ENCODE measurements at regions not wholly inside any gene's neighbourhood (a gene's known extent, or its start where the extent isn't known, plus 50 kb on each side); places are given as distances from the start of the nearest gene placed in this dataset.
"Not testable (repeated sequence)": the region's sequence is repeated elsewhere in the genome, so short reads cannot be mapped to it uniquely, and the experiment has no call there.

DNA sequence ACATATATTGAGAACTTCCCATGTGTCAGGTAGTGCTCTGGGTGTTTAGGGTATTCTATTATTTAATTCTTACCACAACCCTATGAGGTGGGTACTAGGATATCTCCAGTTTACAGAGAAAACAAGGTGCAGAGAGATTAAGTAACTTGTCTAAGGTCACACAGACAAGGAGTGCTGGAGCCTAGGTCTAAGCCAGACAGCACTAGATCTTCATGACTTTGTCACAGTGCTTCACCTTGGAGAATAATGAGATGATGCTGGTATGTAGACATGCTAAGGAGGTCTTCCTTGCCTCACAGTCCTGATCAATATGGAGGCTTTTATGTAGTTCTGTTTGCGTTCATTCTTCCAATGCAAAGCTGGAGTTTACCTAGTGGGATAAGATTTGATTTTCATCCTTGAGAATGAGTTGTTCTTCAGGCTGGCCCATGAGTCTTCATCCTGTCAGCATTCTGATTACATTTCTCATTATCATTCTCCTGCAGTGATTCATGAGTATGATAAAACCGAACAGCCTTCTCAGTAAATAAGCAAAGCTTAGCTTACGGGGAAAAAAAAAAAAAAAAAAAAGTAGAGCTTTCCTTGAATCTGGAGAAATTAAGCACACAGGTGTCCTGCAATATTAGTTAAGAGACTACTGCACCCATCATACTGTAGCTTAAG lies 176.3 kb downstream of the C9orf152 start:
- WGBS, 2 donors (ENCODE audit: low coverage in 1 of 2) = 35 to 49% methylated on average over 2 to 3 of the region's 3 CpGs
- ATAC-seq = no peak
- Histone ChIP-seq H3K9me3 (no peaks in the 10 kb centered on the region), H3K4me1 (peaks cover 0 to 7% (median 0%) of the 10 kb centered on the region in 3 donors), H3K27ac (no peak overlapping the region), H3K27me3 (no peaks in the 10 kb centered on the region), H3K36me3 (no peaks in the 10 kb centered on the region), H3K4me3 (no peak overlapping the region)
- TF ChIP-seq EP300 (IDR thresholded peaks at IDR 0.05) = no peak
- no peak for TF ChIP-seq POLR2AphosphoS5 (IDR thresholded peaks at IDR 0.05)
- no peak for TF ChIP-seq POLR2A (IDR thresholded peaks at IDR 0.05)
- TF ChIP-seq, protein P1, sequence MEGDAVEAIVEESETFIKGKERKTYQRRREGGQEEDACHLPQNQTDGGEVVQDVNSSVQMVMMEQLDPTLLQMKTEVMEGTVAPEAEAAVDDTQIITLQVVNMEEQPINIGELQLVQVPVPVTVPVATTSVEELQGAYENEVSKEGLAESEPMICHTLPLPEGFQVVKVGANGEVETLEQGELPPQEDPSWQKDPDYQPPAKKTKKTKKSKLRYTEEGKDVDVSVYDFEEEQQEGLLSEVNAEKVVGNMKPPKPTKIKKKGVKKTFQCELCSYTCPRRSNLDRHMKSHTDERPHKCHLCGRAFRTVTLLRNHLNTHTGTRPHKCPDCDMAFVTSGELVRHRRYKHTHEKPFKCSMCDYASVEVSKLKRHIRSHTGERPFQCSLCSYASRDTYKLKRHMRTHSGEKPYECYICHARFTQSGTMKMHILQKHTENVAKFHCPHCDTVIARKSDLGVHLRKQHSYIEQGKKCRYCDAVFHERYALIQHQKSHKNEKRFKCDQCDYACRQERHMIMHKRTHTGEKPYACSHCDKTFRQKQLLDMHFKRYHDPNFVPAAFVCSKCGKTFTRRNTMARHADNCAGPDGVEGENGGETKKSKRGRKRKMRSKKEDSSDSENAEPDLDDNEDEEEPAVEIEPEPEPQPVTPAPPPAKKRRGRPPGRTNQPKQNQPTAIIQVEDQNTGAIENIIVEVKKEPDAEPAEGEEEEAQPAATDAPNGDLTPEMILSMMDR (IDR thresholded peaks at IDR 0.05) = no peak

- ATAC-seq, H3K27ac ChIP-seq, H3K9me3 ChIP-seq, H3K4me1 ChIP-seq, H3K27me3 ChIP-seq, H3K36me3 ChIP-seq, H3K4me3 ChIP-seq: not testable (repeated sequence)
- WGBS, 2 donors (ENCODE audit: low coverage in 1 of 2) = 98% methylated on average over 7 of the region's 7 CpGs; no CpG with 5 or more reads in 1 of the 2 donors
Measured at GRCh38 chr9:110032532-110032931, 175.4 kb downstream of the C9orf152 start.

DNA sequence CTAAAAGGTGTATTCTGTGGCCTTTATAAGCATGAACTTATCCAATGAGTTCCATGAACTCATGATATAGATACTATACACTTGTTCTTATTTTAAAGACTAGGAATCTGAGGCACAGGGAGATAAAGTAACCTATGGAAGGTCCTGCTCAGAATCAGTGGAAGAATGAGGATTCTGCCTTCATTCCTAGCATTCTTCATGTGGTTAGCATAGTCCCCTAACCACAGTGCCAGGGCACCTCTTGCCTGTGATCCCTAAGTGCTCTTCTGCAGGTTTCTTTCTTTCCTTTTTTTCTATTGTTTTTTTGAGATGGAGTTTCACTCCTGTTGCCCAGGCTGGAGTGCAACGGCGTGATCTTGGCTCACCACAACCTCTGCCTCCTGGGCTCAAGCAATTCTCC lies 174.1 kb downstream of the C9orf152 start:
- no peak overlapping the region for H3K27ac ChIP-seq
- no peaks in the 10 kb centered on the region for H3K36me3 ChIP-seq
- H3K4me1 ChIP-seq = no peaks in the 10 kb centered on the region
- 89% methylated on average over 2 of the region's 2 CpGs; no CpG with 5 or more reads in 1 of the 2 donors for WGBS, 2 donors (ENCODE audit: low coverage in 1 of 2)
- H3K27me3 ChIP-seq = no peaks in the 10 kb centered on the region
- no peaks in the 10 kb centered on the region for H3K9me3 ChIP-seq
- ATAC-seq = no peak
- H3K4me3 ChIP-seq = no peak overlapping the region
- no peak for TF ChIP-seq EP300 (IDR thresholded peaks at IDR 0.05)
- TF ChIP-seq POLR2A (IDR thresholded peaks at IDR 0.05) = no peak
- TF ChIP-seq, protein P1 (IDR thresholded peaks at IDR 0.05) = no peak

DNA sequence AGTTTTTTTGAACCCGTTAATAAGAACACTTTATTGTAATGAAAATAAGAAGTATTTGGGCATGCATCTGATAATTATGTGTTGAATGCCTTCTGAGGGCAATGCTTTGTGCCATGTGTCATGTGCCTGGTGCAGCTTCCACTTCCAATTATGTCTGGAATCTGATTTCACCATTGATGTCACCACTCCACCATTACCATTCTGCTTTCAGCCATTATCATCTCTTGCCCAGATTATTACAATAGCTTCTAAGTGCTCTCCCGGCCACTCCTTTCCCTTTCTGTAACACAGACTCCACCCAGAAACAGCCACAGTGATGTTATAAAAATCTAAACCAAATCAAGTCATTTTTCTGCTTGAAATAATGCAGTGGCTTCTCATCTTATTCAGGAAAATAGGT lies 171.7 kb downstream of the C9orf152 start:
- 73 to 83% methylated on average over 2 of the region's 2 CpGs for WGBS, 2 donors (ENCODE audit: low coverage in 1 of 2)
- no peak overlapping the region for H3K4me3 ChIP-seq
- ATAC-seq = no peak

DNA sequence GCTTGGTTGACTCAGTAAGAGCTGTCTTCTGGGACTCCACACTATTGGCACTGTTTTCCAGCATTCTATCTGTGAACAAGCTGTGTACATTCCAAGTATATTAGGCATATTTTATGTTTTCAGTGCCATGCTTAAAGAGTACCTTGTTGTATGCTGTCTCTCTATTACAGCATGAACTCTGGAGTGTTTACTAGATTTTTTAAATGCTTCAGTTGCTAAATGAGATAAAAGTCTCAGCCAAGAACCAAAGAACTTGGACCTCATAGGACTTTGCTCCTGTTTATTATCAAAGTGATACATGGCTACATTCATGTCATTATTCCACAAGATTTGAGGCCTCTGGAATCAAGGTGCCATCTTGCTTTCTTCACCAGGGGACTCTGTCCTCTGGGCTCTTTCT lies 167.2 kb downstream of the C9orf152 start:
- Histone ChIP-seq H3K36me3 (no peaks in the 10 kb centered on the region), H3K27me3 (no peaks in the 10 kb centered on the region), H3K4me1 (peaks cover 0 to 23% (median 0%) of the 10 kb centered on the region in 3 donors), H3K27ac (peak overlapping the region in 3 of 4 donors; percentile 38 to 44 (median 41)), H3K4me3 (no peak overlapping the region), H3K9me3 (no peaks in the 10 kb centered on the region)
- ATAC-seq = peak; percentile 80
- no peak for TF ChIP-seq POLR2A (IDR thresholded peaks at IDR 0.05)

More for the DNA sequence above, 171.7 kb downstream of the C9orf152 start:
- peaks cover 0 to 17% (median 0%) of the 10 kb centered on the region in 3 donors for H3K4me1 ChIP-seq
- H3K9me3 ChIP-seq = no peaks in the 10 kb centered on the region
- peak overlapping the region in 1 of 4 donors; percentile 42 for H3K27ac ChIP-seq
- TF ChIP-seq POLR2A (IDR thresholded peaks at IDR 0.05) (no peak), EP300 (IDR thresholded peaks at IDR 0.05) (no peak), POLR2AphosphoS5 (IDR thresholded peaks at IDR 0.05) (no peak)
- TF ChIP-seq, protein P1 (IDR thresholded peaks at IDR 0.05) = no peak
- no peaks in the 10 kb centered on the region for H3K36me3 ChIP-seq
- no peaks in the 10 kb centered on the region for H3K27me3 ChIP-seq

DNA sequence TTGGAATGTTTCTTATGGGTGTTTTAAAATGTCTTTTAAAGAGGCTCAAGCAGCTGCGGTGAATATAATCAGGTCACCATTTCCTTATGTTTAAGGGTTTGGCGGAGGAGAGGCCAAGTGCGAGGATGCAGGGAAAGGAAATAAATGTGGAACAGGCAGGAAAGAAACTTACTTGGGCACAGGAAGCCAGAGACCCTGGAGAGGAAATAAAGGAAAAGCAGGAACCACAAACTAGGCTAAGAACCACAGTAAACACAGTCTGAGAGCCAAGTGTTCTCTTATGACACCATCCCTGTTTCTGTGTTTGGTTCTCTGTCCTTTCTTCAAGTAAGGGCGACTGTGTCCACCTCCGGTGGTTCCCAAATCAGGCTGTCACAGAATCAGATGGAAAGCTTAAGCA lies 166.5 kb downstream of the C9orf152 start:
- H3K36me3 ChIP-seq = no peaks in the 10 kb centered on the region
- no peaks in the 10 kb centered on the region for H3K27me3 ChIP-seq
- no peaks in the 10 kb centered on the region for H3K9me3 ChIP-seq
- TF ChIP-seq POLR2AphosphoS5 (IDR thresholded peaks at IDR 0.05) (no peak), POLR2A (IDR thresholded peaks at IDR 0.05) (no peak), EP300 (IDR thresholded peaks at IDR 0.05) (no peak)
- TF ChIP-seq, protein P1 (IDR thresholded peaks at IDR 0.05) = no peak
- peaks cover 0 to 23% (median 0%) of the 10 kb centered on the region in 3 donors for H3K4me1 ChIP-seq
- no peak for ATAC-seq
- H3K4me3 ChIP-seq = no peak overlapping the region
- WGBS, 2 donors (ENCODE audit: low coverage in 1 of 2) = 67 to 77% methylated on average over 5 of the region's 5 CpGs
- peak overlapping the region in 3 of 4 donors; percentile 38 to 44 (median 41) for H3K27ac ChIP-seq
